ENCODE measurements at regions not wholly inside any gene's neighbourhood (a gene's known extent, or its start where the extent isn't known, plus 50 kb on each side); places are given as distances from the start of the nearest gene placed in this dataset.
"Not testable (repeated sequence)": the region's sequence is repeated elsewhere in the genome, so short reads cannot be mapped to it uniquely, and the experiment has no call there.

- no peaks in the 10 kb centered on the region for H3K27me3 ChIP-seq (ENCODE audit: control insufficient read depth in 4 of 4, insufficient read depth in 4 of 4, low read length in 3 of 4)
- no peak overlapping the region for H3K9ac ChIP-seq (ENCODE audit: low read depth in 1 of 2, low read length in 2 of 2)
- no peak for TF ChIP-seq SP1 (IDR thresholded peaks at IDR 0.05)
- TF ChIP-seq EGR1 (IDR thresholded peaks at IDR 0.05; ENCODE audit: low read depth in 2 of 2), result no peak
- TF ChIP-seq FOXA1 (IDR thresholded peaks at IDR 0.05), result no peak
- TF ChIP-seq HNF4G (IDR thresholded peaks at IDR 0.05), result no peak
- TF ChIP-seq JUND (IDR thresholded peaks at IDR 0.05), result no peak
- no peak for TF ChIP-seq HNF4A (conservative IDR thresholded peaks at IDR 0.05)
- TF ChIP-seq NR2F2 (IDR thresholded peaks at IDR 0.05), result no peak
- TF ChIP-seq FOXA2 (IDR thresholded peaks at IDR 0.05), result no peak
- no peak for TF ChIP-seq RAD21 (IDR thresholded peaks at IDR 0.05)
- no peak for TF ChIP-seq MAX (IDR thresholded peaks at IDR 0.05)
- no peak overlapping the region for H3K27ac ChIP-seq (ENCODE audit: low read depth in 1 of 2, low read length in 2 of 2)
- DNase-seq (ENCODE audit: low spot score), result no peak
- no peaks in the 10 kb centered on the region for H3K9me3 ChIP-seq (ENCODE audit: control insufficient read depth in 4 of 4, low read length in 3 of 4)
- whole genome bisulfite sequencing, result 62% methylated on average over 1 of the region's 1 CpG
- no peaks in the 10 kb centered on the region for H3K4me1 ChIP-seq (ENCODE audit: control insufficient read depth in 4 of 4, insufficient read depth in 4 of 4, low read length in 3 of 4)
- H3K4me3 ChIP-seq (ENCODE audit: low read depth in 1 of 3, low read length in 3 of 3), result no peak overlapping the region
- no peaks in the 10 kb centered on the region for H3K36me3 ChIP-seq (ENCODE audit: control insufficient read depth in 4 of 4, insufficient read depth in 3 of 4, low read depth in 1 of 4, low read length in 3 of 4)
Observed at GRCh38 chr4:111360906-111361305, 738.0 kb upstream of the PITX2 start.

- Histone ChIP-seq H3K9me3 (ENCODE audit: control insufficient read depth in 4 of 4, low read length in 3 of 4) (no peaks in the 10 kb centered on the region), H3K27ac (ENCODE audit: low read depth in 1 of 2, low read length in 2 of 2) (no peak overlapping the region), H3K4me1 (ENCODE audit: control insufficient read depth in 4 of 4, insufficient read depth in 4 of 4, low read length in 3 of 4) (no peaks in the 10 kb centered on the region), H3K27me3 (ENCODE audit: control insufficient read depth in 4 of 4, insufficient read depth in 4 of 4, low read length in 3 of 4) (no peaks in the 10 kb centered on the region), H3K9ac (ENCODE audit: low read depth in 1 of 2, low read length in 2 of 2) (no peak overlapping the region), H3K36me3 (ENCODE audit: control insufficient read depth in 4 of 4, insufficient read depth in 3 of 4, low read depth in 1 of 4, low read length in 3 of 4) (no peaks in the 10 kb centered on the region), H3K4me3 (ENCODE audit: low read depth in 1 of 3, low read length in 3 of 3) (no peak overlapping the region)
- 75% methylated on average over 1 of the region's 1 CpG for WGBS
- TF ChIP-seq YY1 (IDR thresholded peaks at IDR 0.05) (no peak), ZBTB33 (IDR thresholded peaks at IDR 0.05) (no peak), REST (IDR thresholded peaks at IDR 0.05) (no peak), FOXA2 (IDR thresholded peaks at IDR 0.05) (no peak), RAD21 (IDR thresholded peaks at IDR 0.05) (no peak), GABPA (IDR thresholded peaks at IDR 0.05 in 1 of 2, conservative IDR thresholded peaks at IDR 0.05 in 1 of 2) (no peak), HNF4A (conservative IDR thresholded peaks at IDR 0.05) (no peak), ATF3 (IDR thresholded peaks at IDR 0.05) (no peak), TAF1 (conservative IDR thresholded peaks at IDR 0.05) (no peak), HNF4G (IDR thresholded peaks at IDR 0.05) (no peak), JUND (IDR thresholded peaks at IDR 0.05) (no peak), NR2F2 (IDR thresholded peaks at IDR 0.05) (no peak), MAX (IDR thresholded peaks at IDR 0.05) (no peak), EGR1 (IDR thresholded peaks at IDR 0.05; ENCODE audit: low read depth in 2 of 2) (no peak), CTCF (IDR thresholded peaks at IDR 0.05; ENCODE audit: low read depth, low read length, missing input control) (no peak), RXRA (IDR thresholded peaks at IDR 0.05) (no peak), FOXA1 (IDR thresholded peaks at IDR 0.05) (no peak), SP1 (IDR thresholded peaks at IDR 0.05) (no peak)
- no peak for DNase-seq (ENCODE audit: low spot score)
Observed at GRCh38 chr4:111362941-111363361, 740.1 kb upstream of the PITX2 start.

- not testable (repeated sequence) for H3K36me3 ChIP-seq (ENCODE audit: control insufficient read depth in 4 of 4, insufficient read depth in 3 of 4, low read depth in 1 of 4, low read length in 3 of 4); H3K27ac ChIP-seq (ENCODE audit: low read depth in 1 of 2, low read length in 2 of 2); H3K4me3 ChIP-seq (ENCODE audit: low read depth in 1 of 3, low read length in 3 of 3); H3K27me3 ChIP-seq (ENCODE audit: control insufficient read depth in 4 of 4, insufficient read depth in 4 of 4, low read length in 3 of 4); DNase-seq (ENCODE audit: low spot score); H3K9ac ChIP-seq (ENCODE audit: low read depth in 1 of 2, low read length in 2 of 2); H3K9me3 ChIP-seq (ENCODE audit: control insufficient read depth in 4 of 4, low read length in 3 of 4); H3K4me1 ChIP-seq (ENCODE audit: control insufficient read depth in 4 of 4, insufficient read depth in 4 of 4, low read length in 3 of 4)
- WGBS, result 91% methylated on average over 14 of the region's 14 CpGs
Observed at GRCh38 chr4:111377880-111378279, 755.0 kb upstream of the PITX2 start.

All from liver (tissue), 8 donors.